Suprapubic skin (tissue), 4 donors: ENCODE measurements at regions not wholly inside any gene's neighbourhood (a gene's known extent, or its start where the extent isn't known, plus 50 kb on each side); places are given as distances from the start of the nearest gene placed in this dataset.

Experiments
- EP300 ChIP-seq: sonication (generic); formaldehyde crosslinking; IDR thresholded peaks from one replicate; pipeline ENCODE4 v1.6.1; 2017; ENCODE audit warnings: antibody characterized with exemption
- POLR2A ChIP-seq, 2 donors: fragments of 450-650 bp; IDR thresholded peaks; one replicate each; pipeline ENCODE4 v1.6.1; 2017; ENCODE audit warnings: antibody characterized with exemption in 2 of 2, mild to moderate bottlenecking in 2 of 2, moderate library complexity in 2 of 2
- POLR2AphosphoS5 ChIP-seq, 3 donors: sonication (generic); formaldehyde crosslinking; IDR thresholded peaks; one replicate each; pipeline ENCODE4 v1.6.1; 2017; ENCODE audit warnings: antibody characterized with exemption in 3 of 3
- TF ChIP-seq, protein P1 (sequence below), 2 donors: fragments of 200-600 bp in 1 of 2; fragments of 450-650 bp in 1 of 2; sonication (generic) in 1 of 2; IDR thresholded peaks; one replicate each; pipeline ENCODE4 v1.5.1; 2016 to 2019; ENCODE audit warnings: antibody characterized with exemption in 2 of 2, mild to moderate bottlenecking in 1 of 2, moderate library complexity in 1 of 2

GRCh38 chr20:20849161-20849560, 136.7 kb upstream of the RALGAPA2 start:
- TF ChIP-seq, protein P1, sequence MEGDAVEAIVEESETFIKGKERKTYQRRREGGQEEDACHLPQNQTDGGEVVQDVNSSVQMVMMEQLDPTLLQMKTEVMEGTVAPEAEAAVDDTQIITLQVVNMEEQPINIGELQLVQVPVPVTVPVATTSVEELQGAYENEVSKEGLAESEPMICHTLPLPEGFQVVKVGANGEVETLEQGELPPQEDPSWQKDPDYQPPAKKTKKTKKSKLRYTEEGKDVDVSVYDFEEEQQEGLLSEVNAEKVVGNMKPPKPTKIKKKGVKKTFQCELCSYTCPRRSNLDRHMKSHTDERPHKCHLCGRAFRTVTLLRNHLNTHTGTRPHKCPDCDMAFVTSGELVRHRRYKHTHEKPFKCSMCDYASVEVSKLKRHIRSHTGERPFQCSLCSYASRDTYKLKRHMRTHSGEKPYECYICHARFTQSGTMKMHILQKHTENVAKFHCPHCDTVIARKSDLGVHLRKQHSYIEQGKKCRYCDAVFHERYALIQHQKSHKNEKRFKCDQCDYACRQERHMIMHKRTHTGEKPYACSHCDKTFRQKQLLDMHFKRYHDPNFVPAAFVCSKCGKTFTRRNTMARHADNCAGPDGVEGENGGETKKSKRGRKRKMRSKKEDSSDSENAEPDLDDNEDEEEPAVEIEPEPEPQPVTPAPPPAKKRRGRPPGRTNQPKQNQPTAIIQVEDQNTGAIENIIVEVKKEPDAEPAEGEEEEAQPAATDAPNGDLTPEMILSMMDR (IDR thresholded peaks at IDR 0.05): no peak
- TF ChIP-seq POLR2AphosphoS5 (IDR thresholded peaks at IDR 0.05): no peak
- TF ChIP-seq POLR2A (IDR thresholded peaks at IDR 0.05): no peak
- no peak for TF ChIP-seq EP300
